GM18505 (cell line): ENCODE measurements at regions not wholly inside any gene's neighbourhood (a gene's known extent, or its start where the extent isn't known, plus 50 kb on each side); places are given as distances from the start of the nearest gene placed in this dataset.
A peak's percentile ranks its signal among the peaks of the same experiment; 100 is the strongest.

ENCODE experiments used
- ATAC-seq: cut with Tn5 transposase; IDR thresholded peaks from one replicate; pipeline ENCODE4 v1.9.1; 2021; ENCODE audit not compliant: unreplicated experiment
- POLR2A ChIP-seq: IDR thresholded peaks from 4 replicates; pipeline ENCODE4 v1.6.1; 2011; ENCODE audit warnings: borderline replicate concordance; ENCODE audit not compliant: insufficient read depth, insufficient read length; ENCODE audit errors: extremely low read depth

- ATAC-seq: no peak
- no peak for TF ChIP-seq POLR2A
Observed at GRCh38 chr18:68500556-68500955, 214.4 kb downstream of the TMX3 start.

GRCh38 chr18:68499141-68499540 is 215.8 kb downstream of the TMX3 start:
- TF ChIP-seq POLR2A: no peak
- ATAC-seq: no peak

GRCh38 chr18:68498636-68499035 is 216.3 kb downstream of the TMX3 start:
- no peak for ATAC-seq
- TF ChIP-seq POLR2A: no peak

- no peak for TF ChIP-seq POLR2A
- no peak for ATAC-seq
Observed at GRCh38 chr18:68498185-68498584, 216.7 kb downstream of the TMX3 start.

- ATAC-seq: no peak
Observed at GRCh38 chr18:68494802-68495581, 219.9 kb downstream of the TMX3 start.

GRCh38 chr18:68489013-68489792 is 225.7 kb downstream of the TMX3 start:
- no peak for ATAC-seq

More at GRCh38 chr18:68494802-68495581, 219.9 kb downstream of the TMX3 start:
- no peak for TF ChIP-seq POLR2A

GRCh38 chr18:68484241-68484640 is 230.7 kb downstream of the TMX3 start:
- no peak for ATAC-seq
- TF ChIP-seq POLR2A: no peak

More at GRCh38 chr18:68489013-68489792, 225.7 kb downstream of the TMX3 start:
- TF ChIP-seq POLR2A: no peak

- ATAC-seq: peak; percentile 45
Observed at GRCh38 chr18:68482815-68483214, 232.1 kb downstream of the TMX3 start.

GRCh38 chr18:68480196-68480595 is 234.7 kb downstream of the TMX3 start:
- no peak for TF ChIP-seq POLR2A
- ATAC-seq: no peak

More at GRCh38 chr18:68482815-68483214, 232.1 kb downstream of the TMX3 start:
- no peak for TF ChIP-seq POLR2A

- no peak for ATAC-seq
- no peak for TF ChIP-seq POLR2A
Observed at GRCh38 chr18:68478246-68478645, 236.7 kb downstream of the TMX3 start.

GRCh38 chr18:68475883-68476282 is 239.0 kb downstream of the TMX3 start:
- no peak for TF ChIP-seq POLR2A
- ATAC-seq: no peak

GRCh38 chr18:68472701-68473295 is 242.1 kb downstream of the TMX3 start:
- no peak for ATAC-seq

GRCh38 chr18:68469049-68469625 is 245.8 kb downstream of the TMX3 start:
- no peak for TF ChIP-seq POLR2A
- ATAC-seq: no peak

More at GRCh38 chr18:68472701-68473295, 242.1 kb downstream of the TMX3 start:
- no peak for TF ChIP-seq POLR2A

- TF ChIP-seq POLR2A: no peak
- ATAC-seq: peak; percentile 89
Observed at GRCh38 chr18:68467957-68468356, 247.0 kb downstream of the TMX3 start.

- ATAC-seq: no peak
- no peak for TF ChIP-seq POLR2A
Observed at GRCh38 chr18:68467329-68467728, 247.6 kb downstream of the TMX3 start.
